Mesendoderm (in vitro differentiated cells): ENCODE measurements at regions not wholly inside any gene's neighbourhood (a gene's known extent, or its start where the extent isn't known, plus 50 kb on each side); places are given as distances from the start of the nearest gene placed in this dataset.

Experiments
- DNase-seq: peaks from one replicate; pipeline ENCODE4 v3.0.0; 2013
- H2AK5ac ChIP-seq: 2 replicates; pipeline ENCODE4 v1.6.1; 2013; ENCODE audit warnings: low read length, inconsistent platforms
- H2BK120ac ChIP-seq: 2 replicates; pipeline ENCODE4 v1.6.1; 2013; ENCODE audit warnings: low read depth, mild to moderate bottlenecking, low read length, moderate library complexity, mixed read lengths
- H2BK15ac ChIP-seq: replicated peaks from 2 replicates; pipeline ENCODE4 v1.6.1; 2013; ENCODE audit warnings: low read depth, mild to moderate bottlenecking, moderate library complexity
- H2BK5ac ChIP-seq: 2 replicates; pipeline ENCODE4 v1.6.1; 2013; ENCODE audit warnings: low read length, inconsistent platforms
- H3K18ac ChIP-seq: 2 replicates; pipeline ENCODE4 v1.6.1; 2013; ENCODE audit warnings: mild to moderate bottlenecking, low read length, mixed read lengths
- H3K23ac ChIP-seq: one replicate; pipeline ENCODE4 v1.6.1; 2013; ENCODE audit warnings: low read length
- H3K27ac ChIP-seq: 2 replicates; pipeline ENCODE4 v1.5.1; 2013; ENCODE audit warnings: low read depth, mild to moderate bottlenecking, inconsistent platforms, low read length, moderate library complexity
- H3K27me3 ChIP-seq: 2 replicates; pipeline ENCODE4 v1.6.1; 2013; ENCODE audit warnings: low read length, control low read depth, mild to moderate bottlenecking, inconsistent platforms; ENCODE audit not compliant: insufficient read depth, poor library complexity
- H3K36me3 ChIP-seq: 2 replicates; pipeline ENCODE4 v1.6.1; 2013; ENCODE audit warnings: low read length, inconsistent platforms; ENCODE audit not compliant: control insufficient read depth, insufficient read depth
- H3K4ac ChIP-seq: one replicate; pipeline ENCODE4 v1.6.1; 2013; ENCODE audit warnings: low read depth, mild to moderate bottlenecking, low read length, moderate library complexity
- H3K4me1 ChIP-seq: 2 replicates; pipeline ENCODE4 v1.6.1; 2013; ENCODE audit warnings: low read depth, low read length, inconsistent platforms; ENCODE audit not compliant: control insufficient read depth
- H3K4me2 ChIP-seq: 2 replicates; pipeline ENCODE4 v1.6.1; 2013; ENCODE audit warnings: low read length
- H3K4me3 ChIP-seq: 2 replicates; pipeline ENCODE4 v1.5.1; 2013; ENCODE audit warnings: mild to moderate bottlenecking, low read length
- H3K56ac ChIP-seq: one replicate; pipeline ENCODE4 v1.6.1; 2013; ENCODE audit warnings: low read length
- H3K79me1 ChIP-seq: 2 replicates; pipeline ENCODE4 v1.6.1; 2013; ENCODE audit warnings: low read length, inconsistent platforms
- H3K79me2 ChIP-seq: 2 replicates; pipeline ENCODE4 v1.6.1; 2013; ENCODE audit warnings: mild to moderate bottlenecking, low read length; ENCODE audit not compliant: control insufficient read depth, insufficient read depth
- H3K9ac ChIP-seq: 2 replicates; pipeline ENCODE4 v1.6.1; 2013; ENCODE audit warnings: low read length, inconsistent platforms
- H4K5ac ChIP-seq: one replicate; pipeline ENCODE4 v1.6.1; 2013; ENCODE audit warnings: low read length
- H4K8ac ChIP-seq: one replicate; pipeline ENCODE4 v1.6.1; 2013; ENCODE audit warnings: low read depth, mild to moderate bottlenecking, control low read depth, low read length, moderate library complexity
- WGBS: extraction: QIAGEN DNeasy Blood & Tissue Kit; methylation state at CpG from one replicate; pipeline ENCODE4 v1.1.7; 2013; ENCODE audit warnings: low lambda C conversion rate, missing lambda C conversion rate; ENCODE audit not compliant: insufficient coverage; ENCODE audit errors: extremely low coverage; 5-methylcytosine and 5-hydroxymethylcytosine counted together

DNA sequence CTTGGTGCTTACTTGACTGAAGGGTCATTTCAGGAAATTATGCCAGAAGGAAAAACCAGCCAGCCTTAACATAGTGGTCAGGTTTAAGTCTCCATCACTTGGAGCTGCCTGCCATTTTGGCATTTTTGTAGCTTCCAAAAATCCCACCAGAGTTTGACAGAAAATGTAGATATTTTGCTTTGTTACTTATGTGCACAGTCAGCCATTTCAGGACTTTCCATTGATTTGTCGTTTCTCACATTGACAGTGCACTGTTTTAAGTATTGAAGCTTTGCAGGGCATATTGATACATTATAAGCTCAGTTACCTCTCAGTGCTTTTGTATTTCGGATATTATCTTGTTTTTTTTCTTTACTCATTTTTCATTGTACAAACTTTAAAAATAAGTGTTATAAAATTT lies 89.0 kb upstream of the ANKRD34C start:
- no peak overlapping the region for H4K8ac ChIP-seq
- H3K23ac ChIP-seq: no peak overlapping the region
- H3K4me3 ChIP-seq: no peak overlapping the region
- WGBS: no CpG with 5 or more reads among the region's 2 CpGs
- no peak overlapping the region for H2BK15ac ChIP-seq
- H3K27ac ChIP-seq: no peak overlapping the region
- H3K9ac ChIP-seq: no peak overlapping the region
- no peaks in the 10 kb centered on the region for H3K27me3 ChIP-seq
- H3K56ac ChIP-seq: no peak overlapping the region
- no peak overlapping the region for H3K4me2 ChIP-seq
- H3K18ac ChIP-seq: no peak overlapping the region
- H2AK5ac ChIP-seq: no peak overlapping the region
- H3K4ac ChIP-seq: no peak overlapping the region
- H2BK120ac ChIP-seq: no peak overlapping the region
- no peak for DNase-seq
- no peaks in the 10 kb centered on the region for H3K79me1 ChIP-seq
- no peaks in the 10 kb centered on the region for H3K36me3 ChIP-seq
- H3K4me1 ChIP-seq: peaks cover 2% of the 10 kb centered on the region
- no peak overlapping the region for H2BK5ac ChIP-seq
- H4K5ac ChIP-seq: no peak overlapping the region
- no peaks in the 10 kb centered on the region for H3K79me2 ChIP-seq

DNA sequence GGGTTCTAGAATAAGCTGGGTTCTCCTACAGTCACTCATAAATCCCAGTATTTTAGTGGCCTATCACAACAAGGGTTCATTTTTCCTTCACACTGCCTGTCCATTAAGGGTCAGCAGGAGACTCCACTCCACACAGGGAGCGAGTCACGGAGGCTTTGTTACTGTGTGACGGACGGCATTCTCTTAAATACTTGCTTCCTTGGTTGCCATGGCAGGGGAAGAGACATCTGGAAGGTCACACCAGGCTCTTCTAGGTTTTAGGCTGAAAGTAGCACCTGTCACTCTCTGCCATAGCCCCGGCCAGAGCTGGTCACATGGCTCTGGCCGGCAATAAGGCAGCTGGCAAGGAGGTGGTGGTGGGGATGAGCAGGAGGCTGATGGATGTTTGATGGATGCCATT lies 89.4 kb upstream of the ANKRD34C start:
- no peak overlapping the region for H3K23ac ChIP-seq
- no peak overlapping the region for H2AK5ac ChIP-seq
- H3K4ac ChIP-seq: no peak overlapping the region
- no peak overlapping the region for H2BK15ac ChIP-seq
- no peak overlapping the region for H2BK5ac ChIP-seq
- no CpG with 5 or more reads among the region's 6 CpGs for WGBS
- H3K36me3 ChIP-seq: no peaks in the 10 kb centered on the region
- H3K79me1 ChIP-seq: no peaks in the 10 kb centered on the region
- H3K9ac ChIP-seq: no peak overlapping the region
- H3K79me2 ChIP-seq: no peaks in the 10 kb centered on the region
- no peak overlapping the region for H3K4me3 ChIP-seq
- H3K27me3 ChIP-seq: no peaks in the 10 kb centered on the region
- H4K5ac ChIP-seq: no peak overlapping the region
- peaks cover 2% of the 10 kb centered on the region for H3K4me1 ChIP-seq
- no peak for DNase-seq
- no peak overlapping the region for H4K8ac ChIP-seq
- no peak overlapping the region for H3K4me2 ChIP-seq
- H3K56ac ChIP-seq: no peak overlapping the region
- H3K27ac ChIP-seq: no peak overlapping the region
- no peak overlapping the region for H2BK120ac ChIP-seq
- no peak overlapping the region for H3K18ac ChIP-seq

DNA sequence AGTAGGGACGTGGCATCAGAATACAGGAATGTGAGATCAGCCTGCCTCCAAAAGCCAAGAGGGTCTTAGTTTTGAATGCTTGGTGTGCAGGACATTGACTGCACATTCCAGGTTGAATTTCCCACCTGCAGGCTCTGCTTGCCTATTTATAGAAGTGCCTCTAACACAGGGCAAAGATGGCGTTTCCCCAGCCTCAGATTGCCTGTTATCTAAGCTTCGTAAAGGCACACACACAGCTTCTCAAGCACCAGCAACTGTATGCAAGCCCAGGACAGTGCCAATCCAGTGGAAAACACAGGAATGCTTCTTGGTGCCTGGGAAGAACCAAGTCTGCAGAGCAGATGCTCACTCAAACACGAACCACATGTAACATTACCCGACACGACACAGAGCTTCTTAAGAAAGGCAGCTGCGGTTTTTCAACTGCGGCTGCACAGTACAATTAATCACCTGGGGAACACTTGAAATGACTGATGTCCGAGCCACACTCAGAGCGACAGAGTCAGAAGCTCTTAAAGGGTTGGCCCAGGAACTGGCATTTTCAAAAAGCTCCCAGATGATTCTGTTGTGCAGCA lies 90.0 kb upstream of the ANKRD34C start:
- Histone ChIP-seq H2AK5ac (no peak overlapping the region), H2BK5ac (no peak overlapping the region), H3K79me2 (no peaks in the 10 kb centered on the region), H4K5ac (no peak overlapping the region), H3K4ac (no peak overlapping the region), H3K27ac (no peak overlapping the region), H4K8ac (no peak overlapping the region), H3K9ac (no peak overlapping the region), H3K23ac (no peak overlapping the region), H2BK15ac (no peak overlapping the region), H3K36me3 (no peaks in the 10 kb centered on the region), H3K56ac (no peak overlapping the region), H3K79me1 (no peaks in the 10 kb centered on the region), H3K18ac (no peak overlapping the region), H3K27me3 (no peaks in the 10 kb centered on the region), H3K4me2 (no peak overlapping the region), H3K4me1 (peaks cover 2% of the 10 kb centered on the region), H3K4me3 (no peak overlapping the region), H2BK120ac (no peak overlapping the region)
- DNase-seq: no peak
- WGBS: no CpG with 5 or more reads among the region's 10 CpGs

- Histone ChIP-seq H3K23ac (no peak overlapping the region), H3K9ac (no peak overlapping the region), H3K4me3 (no peak overlapping the region), H2BK5ac (no peak overlapping the region), H3K4ac (no peak overlapping the region), H2AK5ac (no peak overlapping the region), H4K8ac (no peak overlapping the region), H3K4me1 (no peaks in the 10 kb centered on the region), H2BK15ac (no peak overlapping the region), H3K18ac (no peak overlapping the region), H3K79me1 (no peaks in the 10 kb centered on the region), H4K5ac (no peak overlapping the region), H3K27ac (no peak overlapping the region), H3K27me3 (no peaks in the 10 kb centered on the region), H3K36me3 (no peaks in the 10 kb centered on the region), H2BK120ac (no peak overlapping the region), H3K4me2 (no peak overlapping the region), H3K79me2 (no peaks in the 10 kb centered on the region), H3K56ac (no peak overlapping the region)
- WGBS: no CpG with 5 or more reads among the region's 8 CpGs
- DNase-seq: no peak
Measured at GRCh38 chr15:79190093-79190492, 92.4 kb upstream of the ANKRD34C start.

DNA sequence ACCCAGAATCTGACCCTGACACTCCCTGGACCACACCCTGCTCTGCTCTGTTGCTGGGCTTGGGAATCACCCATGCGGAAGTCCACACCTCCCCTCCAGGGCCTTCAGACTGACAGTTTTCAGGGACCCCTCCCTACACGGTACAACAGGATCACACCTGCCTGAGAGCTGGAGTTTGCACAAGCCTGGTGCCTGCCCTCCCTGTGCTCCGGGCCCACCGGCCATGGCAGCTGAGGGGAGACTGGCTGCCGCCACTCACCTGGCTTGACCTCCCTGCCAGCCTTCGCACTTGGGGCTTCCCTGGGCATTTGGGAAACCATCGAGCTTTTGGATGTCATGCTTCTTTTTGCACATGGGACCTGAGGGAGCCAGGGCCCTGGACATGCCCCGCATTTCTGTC lies 95.9 kb upstream of the ANKRD34C start:
- H2AK5ac ChIP-seq: no peak overlapping the region
- no peaks in the 10 kb centered on the region for H3K79me1 ChIP-seq
- no peak overlapping the region for H3K27ac ChIP-seq
- no peak overlapping the region for H4K5ac ChIP-seq
- DNase-seq: no peak
- H3K56ac ChIP-seq: no peak overlapping the region
- H2BK120ac ChIP-seq: no peak overlapping the region
- no peak overlapping the region for H3K9ac ChIP-seq
- no peak overlapping the region for H3K4ac ChIP-seq
- H2BK5ac ChIP-seq: no peak overlapping the region
- no peak overlapping the region for H3K4me2 ChIP-seq
- no peaks in the 10 kb centered on the region for H3K36me3 ChIP-seq
- H3K4me1 ChIP-seq: no peaks in the 10 kb centered on the region
- no CpG with 5 or more reads among the region's 8 CpGs for WGBS
- no peaks in the 10 kb centered on the region for H3K27me3 ChIP-seq
- H3K4me3 ChIP-seq: no peak overlapping the region
- H3K79me2 ChIP-seq: no peaks in the 10 kb centered on the region
- no peak overlapping the region for H4K8ac ChIP-seq
- no peak overlapping the region for H3K23ac ChIP-seq
- no peak overlapping the region for H2BK15ac ChIP-seq
- no peak overlapping the region for H3K18ac ChIP-seq

GRCh38 chr15:79185199-79185598 lies 94.6 kb upstream of the RASGRF1 start:
- H3K79me1 ChIP-seq: no peaks in the 10 kb centered on the region
- H3K79me2 ChIP-seq: no peaks in the 10 kb centered on the region
- H3K23ac ChIP-seq: no peak overlapping the region
- no peaks in the 10 kb centered on the region for H3K4me1 ChIP-seq
- H3K4ac ChIP-seq: no peak overlapping the region
- no peaks in the 10 kb centered on the region for H3K27me3 ChIP-seq
- H2AK5ac ChIP-seq: no peak overlapping the region
- H3K18ac ChIP-seq: no peak overlapping the region
- no peak overlapping the region for H2BK5ac ChIP-seq
- no peak overlapping the region for H3K4me2 ChIP-seq
- no peak overlapping the region for H3K4me3 ChIP-seq
- DNase-seq: peak; percentile 52
- H3K27ac ChIP-seq: no peak overlapping the region
- H2BK120ac ChIP-seq: no peak overlapping the region
- no CpG with 5 or more reads among the region's 7 CpGs for WGBS
- H4K8ac ChIP-seq: no peak overlapping the region
- no peak overlapping the region for H4K5ac ChIP-seq
- H3K56ac ChIP-seq: no peak overlapping the region
- H2BK15ac ChIP-seq: no peak overlapping the region
- H3K36me3 ChIP-seq: no peaks in the 10 kb centered on the region
- no peak overlapping the region for H3K9ac ChIP-seq
